ENCODE measurements at regions not wholly inside any gene's neighbourhood (a gene's known extent, or its start where the extent isn't known, plus 50 kb on each side); places are given as distances from the start of the nearest gene placed in this dataset.

GRCh38 chr18:51933903-51934302 is 406.1 kb upstream of the DCC start:
- intact Hi-C loops (cut with micrococcal nuclease) = no loop called here
- H3K4me3 ChIP-seq (ENCODE audit: low read length) = no peak overlapping the region
- POLR2A ChIA-PET (ENCODE audit: unreplicated experiment) = no interaction called here

DNA sequence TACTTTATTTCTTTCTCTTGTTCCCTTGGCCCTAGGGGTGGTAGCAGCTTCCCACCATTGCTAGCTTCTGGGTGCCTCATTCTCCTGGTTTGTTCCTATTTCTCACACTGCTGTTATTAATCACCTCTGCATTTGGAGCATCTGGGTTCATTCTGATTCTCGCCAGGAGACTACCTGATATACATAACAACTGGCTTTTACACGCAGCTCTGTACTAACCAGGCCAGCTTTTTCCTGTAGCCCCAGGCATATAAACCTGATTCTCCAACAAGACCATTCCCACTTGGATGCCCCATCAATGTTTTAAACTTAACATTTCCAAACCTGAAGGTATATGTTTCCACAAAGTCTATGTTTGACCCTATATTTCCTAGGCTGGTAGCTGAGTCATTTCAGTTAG is 403.9 kb upstream of the DCC start:
- ATAC-seq = no peak
- TF ChIP-seq EZH2phosphoT487 (IDR thresholded peaks at IDR 0.05; ENCODE audit: borderline replicate concordance, low read length) = no peak
- no peak for TF ChIP-seq EZH2 (IDR thresholded peaks at IDR 0.05; ENCODE audit: low read length, unreplicated experiment)
- no peak for TF ChIP-seq CTCF (conservative IDR thresholded peaks at IDR 0.05; ENCODE audit: low read depth, low read length)
- no peak overlapping the region for H3K9ac ChIP-seq (ENCODE audit: low read length)
- CTCF ChIA-PET = no interaction called here
- no peaks in the 10 kb centered on the region for H4K20me1 ChIP-seq (ENCODE audit: low read length)
- no peaks in the 10 kb centered on the region for H3K36me3 ChIP-seq (ENCODE audit: low read depth, low read length)
- no peaks in the 10 kb centered on the region for H3K9me2 ChIP-seq (replicated peaks; ENCODE audit: low read length)
- H3K79me2 ChIP-seq (ENCODE audit: low read length) = no peaks in the 10 kb centered on the region
- H2AFZ ChIP-seq (ENCODE audit: low read length) = no peak overlapping the region
- H3F3A ChIP-seq (ENCODE audit: low read length, unreplicated experiment) = no peaks in the 10 kb centered on the region
- H3K4me2 ChIP-seq (ENCODE audit: low read length) = no peak overlapping the region
- H3K4me1 ChIP-seq (ENCODE audit: insufficient read depth, low read length) = no peaks in the 10 kb centered on the region
- no TSS peak for BruUV-seq (replicated peaks)
- DNase-seq = no peak
- intact Hi-C loops (cut with micrococcal nuclease) = no loop called here
- H3K27ac ChIP-seq (ENCODE audit: low read length) = no peak overlapping the region
- no peaks in the 10 kb centered on the region for H3K9me3 ChIP-seq (ENCODE audit: low read length)
- H3K27me3 ChIP-seq (ENCODE audit: low read length) = no peaks in the 10 kb centered on the region
- no peak overlapping the region for H3K4me3 ChIP-seq (ENCODE audit: low read length)
- POLR2A ChIA-PET (ENCODE audit: unreplicated experiment) = no interaction called here

More at GRCh38 chr18:51933903-51934302, 406.1 kb upstream of the DCC start:
- Histone ChIP-seq H3K79me2 (ENCODE audit: low read length) (no peaks in the 10 kb centered on the region), H3K4me2 (ENCODE audit: low read length) (no peak overlapping the region), H4K20me1 (ENCODE audit: low read length) (no peaks in the 10 kb centered on the region), H3F3A (ENCODE audit: low read length, unreplicated experiment) (no peaks in the 10 kb centered on the region), H3K9ac (ENCODE audit: low read length) (no peak overlapping the region), H3K9me2 (replicated peaks; ENCODE audit: low read length) (no peaks in the 10 kb centered on the region), H3K9me3 (ENCODE audit: low read length) (no peaks in the 10 kb centered on the region), H3K27ac (ENCODE audit: low read length) (no peak overlapping the region), H3K36me3 (ENCODE audit: low read depth, low read length) (no peaks in the 10 kb centered on the region), H2AFZ (ENCODE audit: low read length) (no peak overlapping the region), H3K27me3 (ENCODE audit: low read length) (no peaks in the 10 kb centered on the region), H3K4me1 (ENCODE audit: insufficient read depth, low read length) (no peaks in the 10 kb centered on the region)
- no TSS peak for BruUV-seq (replicated peaks)
- TF ChIP-seq EZH2 (IDR thresholded peaks at IDR 0.05; ENCODE audit: low read length, unreplicated experiment) (no peak), CTCF (conservative IDR thresholded peaks at IDR 0.05; ENCODE audit: low read depth, low read length) (no peak), EZH2phosphoT487 (IDR thresholded peaks at IDR 0.05; ENCODE audit: borderline replicate concordance, low read length) (no peak)
- CTCF ChIA-PET = no interaction called here
- ATAC-seq (no peak), DNase-seq (no peak)

DNA sequence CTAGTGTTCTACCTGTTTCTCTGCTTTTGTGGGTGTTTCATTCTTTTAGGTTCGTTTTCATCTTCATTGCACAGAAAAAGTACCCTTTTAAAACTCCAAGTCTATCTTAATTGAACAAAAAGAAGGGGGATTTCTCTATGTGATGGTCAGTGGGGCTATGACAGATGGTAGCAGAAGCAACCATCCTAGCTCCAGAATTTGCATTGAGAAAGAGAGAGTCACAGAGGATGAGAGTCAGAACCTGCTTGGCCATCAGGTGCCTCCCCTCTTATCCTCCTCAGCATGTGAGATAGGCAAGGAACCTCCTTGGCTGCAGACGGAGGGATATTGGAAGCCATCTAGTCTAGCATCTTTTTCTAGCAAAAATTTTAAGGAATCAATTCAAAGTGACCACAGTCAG is 398.0 kb upstream of the DCC start:
- no peak overlapping the region for H3K27ac ChIP-seq (ENCODE audit: low read length)
- no TSS peak for BruUV-seq (replicated peaks)
- ATAC-seq (no peak), DNase-seq (no peak)
- no peaks in the 10 kb centered on the region for H4K20me1 ChIP-seq (ENCODE audit: low read length)
- H2AFZ ChIP-seq (ENCODE audit: low read length) = no peak overlapping the region
- H3K36me3 ChIP-seq (ENCODE audit: low read depth, low read length) = no peaks in the 10 kb centered on the region
- H3K79me2 ChIP-seq (ENCODE audit: low read length) = no peaks in the 10 kb centered on the region
- no peak for TF ChIP-seq CTCF (conservative IDR thresholded peaks at IDR 0.05; ENCODE audit: low read depth, low read length)
- no peak for TF ChIP-seq EZH2phosphoT487 (IDR thresholded peaks at IDR 0.05; ENCODE audit: borderline replicate concordance, low read length)
- no peak for TF ChIP-seq EZH2 (IDR thresholded peaks at IDR 0.05; ENCODE audit: low read length, unreplicated experiment)
- no peaks in the 10 kb centered on the region for H3F3A ChIP-seq (ENCODE audit: low read length, unreplicated experiment)
- H3K4me2 ChIP-seq (ENCODE audit: low read length) = no peak overlapping the region
- H3K9ac ChIP-seq (ENCODE audit: low read length) = no peak overlapping the region
- no peaks in the 10 kb centered on the region for H3K9me3 ChIP-seq (ENCODE audit: low read length)
- ChIA-PET CTCF (no interaction called here), POLR2A (ENCODE audit: unreplicated experiment) (no interaction called here)
- no peaks in the 10 kb centered on the region for H3K27me3 ChIP-seq (ENCODE audit: low read length)
- no peaks in the 10 kb centered on the region for H3K4me1 ChIP-seq (ENCODE audit: insufficient read depth, low read length)
- no peaks in the 10 kb centered on the region for H3K9me2 ChIP-seq (replicated peaks; ENCODE audit: low read length)
- no peak overlapping the region for H3K4me3 ChIP-seq (ENCODE audit: low read length)
- intact Hi-C loops (cut with micrococcal nuclease) = no loop called here
